ENCODE measurements at regions not wholly inside any gene's neighbourhood (a gene's known extent, or its start where the extent isn't known, plus 50 kb on each side); places are given as distances from the start of the nearest gene placed in this dataset.
"Not testable (repeated sequence)": the region's sequence is repeated elsewhere in the genome, so short reads cannot be mapped to it uniquely, and the experiment has no call there.

- ATAC-seq: no peak
- intact Hi-C loops (cut with DNase I): no loop called here
These were observed 166.9 kb upstream of the GK2 start for GRCh38 chr4:79574741-79575451.

GRCh38 chr4:79563219-79563618, 155.2 kb upstream of the GK2 start:
- no peaks in the 10 kb centered on the region for H3K4me1 ChIP-seq
- TF ChIP-seq CTCF (IDR thresholded peaks at IDR 0.05): no peak
- ATAC-seq (no peak), DNase-seq (no peak)
- H3K36me3 ChIP-seq: no peaks in the 10 kb centered on the region
- H3K9me3 ChIP-seq: no peaks in the 10 kb centered on the region
- intact Hi-C loops (cut with DNase I): no loop called here
- H3K27me3 ChIP-seq: no peaks in the 10 kb centered on the region
- no peak overlapping the region for H3K27ac ChIP-seq
- H3K4me3 ChIP-seq: no peak overlapping the region

More at GRCh38 chr4:79574741-79575451, 166.9 kb upstream of the GK2 start:
- Histone ChIP-seq H3K27me3 (no peaks in the 10 kb centered on the region), H3K36me3 (no peaks in the 10 kb centered on the region), H3K9me3 (no peaks in the 10 kb centered on the region), H3K4me1 (no peaks in the 10 kb centered on the region), H3K4me3 (no peak overlapping the region), H3K27ac (no peak overlapping the region)
- no peak for TF ChIP-seq CTCF (IDR thresholded peaks at IDR 0.05)
- DNase-seq: no peak

GRCh38 chr4:79561751-79562150, 153.7 kb upstream of the GK2 start:
- Histone ChIP-seq H3K36me3 (no peaks in the 10 kb centered on the region), H3K9me3 (no peaks in the 10 kb centered on the region), H3K4me1 (no peaks in the 10 kb centered on the region), H3K4me3 (no peak overlapping the region), H3K27me3 (no peaks in the 10 kb centered on the region), H3K27ac (no peak overlapping the region)
- DNase-seq (no peak), ATAC-seq (no peak)
- intact Hi-C loops (cut with DNase I): no loop called here
- TF ChIP-seq CTCF (IDR thresholded peaks at IDR 0.05): no peak

GRCh38 chr4:79559398-79559797, 151.4 kb upstream of the GK2 start:
- intact Hi-C loops (cut with DNase I); H3K9me3 ChIP-seq; H3K4me1 ChIP-seq; H3K27ac ChIP-seq; H3K4me3 ChIP-seq; DNase-seq; ATAC-seq; H3K27me3 ChIP-seq; H3K36me3 ChIP-seq: not testable (repeated sequence)

- no peak for TF ChIP-seq CTCF (IDR thresholded peaks at IDR 0.05)
- Histone ChIP-seq H3K36me3 (no peaks in the 10 kb centered on the region), H3K27me3 (no peaks in the 10 kb centered on the region)
These were observed 144.3 kb upstream of the GK2 start for GRCh38 chr4:79552311-79552710.

GRCh38 chr4:79551555-79551954, 143.5 kb upstream of the GK2 start:
- intact Hi-C loops (cut with DNase I): no loop called here
- no peak for TF ChIP-seq CTCF (IDR thresholded peaks at IDR 0.05)
- ATAC-seq: no peak
- Histone ChIP-seq H3K27me3 (no peaks in the 10 kb centered on the region), H3K9me3 (no peaks in the 10 kb centered on the region), H3K4me3 (no peak overlapping the region), H3K27ac (no peak overlapping the region), H3K4me1 (no peaks in the 10 kb centered on the region), H3K36me3 (no peaks in the 10 kb centered on the region)
- DNase-seq: no peak

More at GRCh38 chr4:79552311-79552710, 144.3 kb upstream of the GK2 start:
- intact Hi-C loops (cut with DNase I): no loop called here
- Histone ChIP-seq H3K4me3 (no peak overlapping the region), H3K4me1 (no peaks in the 10 kb centered on the region), H3K27ac (no peak overlapping the region), H3K9me3 (no peaks in the 10 kb centered on the region)
- ATAC-seq (no peak), DNase-seq (no peak)

Data from upper lobe of right lung (tissue), 1 donor.